Mesodermal cell (in vitro differentiated cells): ENCODE measurements at regions not wholly inside any gene's neighbourhood (a gene's known extent, or its start where the extent isn't known, plus 50 kb on each side); places are given as distances from the start of the nearest gene placed in this dataset.
"Not testable (repeated sequence)": the region's sequence is repeated elsewhere in the genome, so short reads cannot be mapped to it uniquely, and the experiment has no call there.

Experiments
- H3K27ac ChIP-seq: 2 replicates; pipeline ENCODE4 v1.7.0; 2013; ENCODE audit warnings: mild to moderate bottlenecking, low read depth, low read length, moderate library complexity; ENCODE audit not compliant: severe bottlenecking
- H3K36me3 ChIP-seq: 2 replicates; pipeline ENCODE4 v1.7.1; 2013; ENCODE audit warnings: mild to moderate bottlenecking, low read length, moderate library complexity; ENCODE audit not compliant: control insufficient read depth, insufficient read depth
- H3K4me1 ChIP-seq: one replicate; pipeline ENCODE4 v1.7.1; 2013; ENCODE audit warnings: mild to moderate bottlenecking, low read length; ENCODE audit not compliant: insufficient read depth, control insufficient read depth, poor library complexity, severe bottlenecking
- H3K4me3 ChIP-seq: 2 replicates; pipeline ENCODE4 v1.7.0; 2013; ENCODE audit warnings: low read length, control low read depth, mild to moderate bottlenecking; ENCODE audit not compliant: insufficient read depth, poor library complexity, severe bottlenecking; ENCODE audit errors: extremely low read depth
- H3K9me3 ChIP-seq: 2 replicates; pipeline ENCODE4 v1.7.1; 2013; ENCODE audit warnings: mild to moderate bottlenecking, low read length, moderate library complexity; ENCODE audit not compliant: control insufficient read depth
- WGBS, 2 experiments: methylation state at CpG; one replicate each; pipeline ENCODE4 v1.1.5; 2013; ENCODE audit warnings: missing lambda C conversion rate in 2 of 2; ENCODE audit not compliant: insufficient coverage in 2 of 2; 5-methylcytosine and 5-hydroxymethylcytosine counted together

DNA sequence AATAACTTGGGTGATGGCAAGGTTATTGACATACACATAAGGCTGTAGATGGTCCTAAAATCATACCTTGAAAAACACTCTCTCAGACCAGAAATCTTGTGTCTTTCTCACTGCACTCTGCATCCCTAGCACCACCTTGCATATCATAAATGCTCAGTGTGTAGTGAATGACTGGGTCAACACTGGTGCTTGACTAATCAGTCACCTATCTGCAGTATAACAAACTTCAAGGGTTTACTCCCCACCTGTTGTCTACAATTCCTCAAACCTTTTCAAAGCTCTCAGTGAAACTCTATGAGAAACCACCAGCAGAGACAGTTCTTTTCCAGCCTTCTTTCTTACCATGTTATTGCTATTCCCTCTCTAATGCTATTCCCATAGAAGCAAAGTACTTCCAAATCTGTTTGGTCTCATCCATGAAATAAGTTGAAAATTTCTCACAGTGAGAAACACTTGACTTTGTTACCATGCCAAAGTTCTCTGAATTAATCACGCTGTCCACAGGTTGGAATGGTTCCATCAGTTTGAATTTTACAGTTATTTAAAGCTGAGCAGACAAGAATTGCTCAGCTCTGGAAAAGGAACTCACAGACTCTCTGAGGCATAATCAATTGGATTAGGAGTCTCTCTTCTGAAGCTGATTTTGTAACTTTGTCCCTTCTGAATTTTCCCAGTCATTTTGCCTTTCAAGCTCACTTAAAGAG lies 104.8 kb upstream of the EYA4 start:
- Histone ChIP-seq H3K4me3 (no peak overlapping the region), H3K9me3 (no peaks in the 10 kb centered on the region), H3K4me1 (peaks cover 4% of the 10 kb centered on the region), H3K36me3 (no peaks in the 10 kb centered on the region), H3K27ac (no peak overlapping the region)
- WGBS, 2 experiments, result 100% methylated on average over 1 of the region's 1 CpG; no CpG with 5 or more reads in 1 of the 2 experiments

DNA sequence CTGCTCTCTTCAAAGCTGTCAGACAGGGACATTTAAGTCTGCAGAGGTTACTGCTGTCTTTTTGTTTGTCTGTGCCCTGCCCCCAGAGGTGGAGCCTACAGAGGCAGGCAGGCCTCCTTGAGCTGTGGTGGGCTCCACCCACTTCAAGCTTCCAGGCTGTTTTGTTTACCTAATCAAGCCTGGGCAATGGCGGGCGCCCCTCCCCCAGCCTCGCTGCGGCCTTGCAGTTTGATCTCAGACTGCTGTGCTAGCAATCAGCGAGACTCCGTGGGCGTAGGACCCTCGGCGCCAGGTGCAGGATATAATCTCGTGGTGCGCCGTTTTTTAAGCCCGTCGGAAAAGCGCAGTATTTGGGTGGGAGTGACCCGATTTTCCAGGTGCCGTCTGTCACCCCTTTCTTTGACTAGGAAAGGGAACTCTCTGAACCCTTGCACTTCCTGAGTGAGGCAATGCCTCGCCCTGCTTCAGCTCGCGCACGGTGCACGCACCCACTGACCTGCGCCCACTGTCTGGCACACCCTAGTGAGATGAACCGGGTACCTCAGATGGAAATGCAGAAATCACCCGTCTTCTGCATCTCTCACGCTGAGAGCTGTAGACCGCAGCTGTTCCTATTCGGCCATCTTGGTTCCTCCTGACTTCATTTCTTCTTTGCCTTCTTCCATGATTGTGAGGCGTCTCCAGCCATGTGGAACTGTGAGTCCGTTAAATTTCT lies 93.5 kb upstream of the EYA4 start:
- not testable (repeated sequence) for H3K36me3 ChIP-seq, H3K27ac ChIP-seq, H3K4me1 ChIP-seq, H3K9me3 ChIP-seq, H3K4me3 ChIP-seq
- WGBS, 2 experiments, result 89 to 91% methylated on average over 23 to 28 of the region's 30 CpGs

DNA sequence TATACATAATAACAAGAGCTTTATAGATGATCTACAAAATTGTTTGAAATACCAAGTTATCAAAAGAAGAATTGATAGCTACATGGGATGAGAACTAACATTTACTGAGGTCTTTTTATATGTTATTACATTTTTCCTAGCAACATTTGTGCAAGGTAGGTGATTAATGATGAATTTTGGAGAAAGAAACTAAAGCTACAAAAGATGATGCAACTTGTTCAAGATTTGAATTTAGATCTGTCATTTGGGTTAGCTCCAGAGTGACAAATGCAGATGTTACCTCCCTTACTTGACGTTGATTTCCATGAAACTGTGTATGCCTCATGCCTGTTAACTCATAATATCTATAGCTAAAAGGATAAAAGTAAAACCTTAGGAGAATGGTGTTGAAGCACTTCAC lies 84.5 kb upstream of the EYA4 start:
- no peaks in the 10 kb centered on the region for H3K9me3 ChIP-seq
- no peak overlapping the region for H3K27ac ChIP-seq
- no peaks in the 10 kb centered on the region for H3K36me3 ChIP-seq
- no peak overlapping the region for H3K4me3 ChIP-seq
- WGBS, 2 experiments, result no CpG with 5 or more reads among the region's 1 CpG
- H3K4me1 ChIP-seq, result peaks cover 7% of the 10 kb centered on the region

DNA sequence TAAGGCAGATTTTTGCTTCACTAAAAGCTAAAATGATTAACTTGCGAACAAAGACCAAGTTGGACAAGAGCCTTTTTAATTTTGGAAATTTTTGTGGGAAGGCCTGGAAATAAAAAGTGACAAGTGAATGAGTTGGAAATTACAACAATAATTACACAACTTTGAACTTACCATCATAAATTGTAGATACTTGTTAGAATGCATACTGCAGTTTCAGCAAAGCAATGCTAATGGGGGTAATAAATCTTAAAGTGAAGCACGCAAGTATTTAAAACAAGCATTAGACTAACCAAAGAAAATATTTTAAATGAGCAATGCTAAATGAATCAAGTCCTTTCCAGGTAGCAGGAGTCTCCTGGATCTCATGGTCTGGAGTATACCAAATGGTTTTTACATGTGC lies 83.2 kb upstream of the EYA4 start:
- H3K27ac ChIP-seq, result no peak overlapping the region

DNA sequence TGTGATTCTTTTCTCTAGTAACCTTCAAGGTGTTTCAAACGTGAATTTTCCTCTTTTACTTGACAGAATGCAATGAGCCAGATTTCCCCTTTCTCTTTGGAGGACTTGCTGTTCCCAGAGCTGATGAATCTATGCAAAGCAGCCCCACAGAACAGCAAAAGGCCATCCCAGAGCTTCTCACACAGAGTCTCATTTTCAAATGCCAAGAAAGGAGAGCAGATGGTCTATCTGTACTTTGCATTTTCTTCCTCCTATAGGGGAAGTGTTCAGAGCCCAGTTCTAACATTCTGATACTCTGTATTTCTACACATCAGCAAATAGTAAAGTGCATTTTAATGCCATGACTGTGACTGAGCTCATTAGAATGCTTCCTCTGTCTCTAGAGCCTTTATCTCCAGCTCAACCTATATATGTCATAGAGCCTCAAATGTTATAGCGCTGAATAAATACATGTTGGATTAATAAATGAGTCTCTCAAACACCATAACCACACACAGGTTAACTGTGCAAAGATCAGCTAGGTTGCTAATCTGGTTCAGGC lies 81.8 kb upstream of the EYA4 start:
- Histone ChIP-seq H3K27ac (no peak overlapping the region), H3K4me1 (peaks cover 7% of the 10 kb centered on the region), H3K9me3 (no peaks in the 10 kb centered on the region), H3K4me3 (no peak overlapping the region), H3K36me3 (no peaks in the 10 kb centered on the region)
- 50 to 60% methylated on average over 1 of the region's 2 CpGs for WGBS, 2 experiments

More for the DNA sequence above, 83.2 kb upstream of the EYA4 start:
- no peak overlapping the region for H3K4me3 ChIP-seq
- peaks cover 7% of the 10 kb centered on the region for H3K4me1 ChIP-seq
- WGBS, 2 experiments, result 100% methylated on average over 1 of the region's 2 CpGs; no CpG with 5 or more reads in 1 of the 2 experiments
- H3K9me3 ChIP-seq, result no peaks in the 10 kb centered on the region
- no peaks in the 10 kb centered on the region for H3K36me3 ChIP-seq

DNA sequence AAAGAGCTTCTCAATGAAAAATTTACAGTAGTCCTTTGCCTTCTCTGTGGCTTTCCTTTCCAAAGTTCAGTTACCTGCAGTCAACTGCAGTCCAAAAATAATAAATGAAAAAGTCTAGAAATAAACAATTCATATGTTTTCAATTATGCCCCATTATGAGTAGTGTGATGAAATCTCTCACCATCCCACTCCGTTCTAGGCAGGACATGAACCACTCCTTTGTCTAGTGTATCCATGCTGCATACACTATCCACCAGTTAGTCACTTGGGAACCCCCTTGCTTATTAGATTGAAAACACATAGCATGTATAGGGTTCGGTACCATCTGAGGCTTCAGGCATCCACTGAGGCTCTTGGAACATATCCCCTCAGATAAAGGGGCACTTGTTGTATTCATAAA lies 80.6 kb upstream of the EYA4 start:
- WGBS, 2 experiments, result 100% methylated on average over 1 of the region's 2 CpGs; no CpG with 5 or more reads in 1 of the 2 experiments
- no peaks in the 10 kb centered on the region for H3K9me3 ChIP-seq

DNA sequence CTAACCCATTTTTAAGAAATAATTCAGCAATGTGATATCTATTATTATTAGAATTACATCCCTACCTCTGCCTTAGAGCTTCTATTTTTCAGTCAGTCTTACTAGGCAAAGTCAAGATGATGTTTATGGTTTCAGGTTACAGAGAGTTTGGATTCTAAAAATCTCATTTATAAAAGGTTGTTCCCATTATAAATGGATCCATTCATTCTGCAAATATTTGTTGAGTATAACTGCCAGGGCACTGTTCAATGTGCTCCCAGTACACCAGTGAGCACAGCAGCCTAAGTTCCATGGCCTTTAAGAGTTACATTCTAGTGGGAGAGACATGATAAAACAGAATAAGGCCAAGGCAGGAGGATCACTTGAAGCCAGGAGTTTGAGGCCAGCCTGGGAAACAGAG lies 75.9 kb upstream of the EYA4 start:
- Histone ChIP-seq H3K27ac (no peak overlapping the region), H3K36me3 (no peaks in the 10 kb centered on the region)

More for the DNA sequence above, 80.6 kb upstream of the EYA4 start:
- Histone ChIP-seq H3K4me3 (no peak overlapping the region), H3K36me3 (no peaks in the 10 kb centered on the region), H3K27ac (no peak overlapping the region), H3K4me1 (peaks cover 7% of the 10 kb centered on the region)

DNA sequence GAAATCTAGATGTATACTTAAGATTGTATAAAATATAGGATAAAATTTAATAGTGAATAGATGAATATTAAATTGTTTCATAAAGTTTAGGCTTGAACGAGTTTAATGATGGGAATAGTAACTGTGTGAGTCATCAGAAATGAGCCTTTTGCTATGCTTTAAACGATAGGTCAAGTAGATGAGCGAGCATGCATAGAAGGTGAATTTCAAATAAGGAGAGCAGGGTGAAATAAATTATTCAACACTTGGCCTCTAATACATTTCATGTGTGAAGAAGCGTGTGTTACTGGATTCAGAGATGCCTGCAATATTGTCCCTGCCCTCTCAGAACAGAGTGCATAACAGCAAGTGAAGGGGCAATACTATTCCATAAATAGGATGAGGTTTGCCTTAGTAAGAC lies 74.4 kb upstream of the EYA4 start:
- H3K27ac ChIP-seq, result no peak overlapping the region
- no peaks in the 10 kb centered on the region for H3K4me1 ChIP-seq
- WGBS, 2 experiments, result 94 to 95% methylated on average over 2 to 4 of the region's 4 CpGs
- H3K9me3 ChIP-seq, result no peaks in the 10 kb centered on the region
- H3K4me3 ChIP-seq, result no peak overlapping the region
- no peaks in the 10 kb centered on the region for H3K36me3 ChIP-seq

More for the DNA sequence above, 75.9 kb upstream of the EYA4 start:
- Histone ChIP-seq H3K4me3 (no peak overlapping the region), H3K4me1 (no peaks in the 10 kb centered on the region), H3K9me3 (no peaks in the 10 kb centered on the region)

DNA sequence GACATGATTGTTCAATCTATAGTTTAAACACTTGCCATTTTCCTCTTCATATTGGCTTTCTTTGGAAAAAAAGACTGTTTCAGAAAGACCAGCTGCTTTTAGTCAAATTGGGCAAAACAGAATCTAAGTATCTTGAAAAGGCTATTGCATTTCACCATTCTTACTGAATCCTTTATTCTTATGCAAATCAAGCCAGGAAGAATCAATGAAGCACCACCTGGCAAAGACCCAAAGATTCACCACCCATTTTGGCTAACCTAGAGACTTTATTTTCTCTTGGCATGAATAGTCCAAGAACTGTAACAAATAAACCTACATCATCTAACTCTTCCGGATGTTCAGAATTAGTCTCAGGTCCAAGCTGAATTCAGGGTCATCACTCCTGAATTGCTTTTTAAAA lies 71.3 kb upstream of the EYA4 start:
- Histone ChIP-seq H3K27ac (no peak overlapping the region), H3K4me1 (no peaks in the 10 kb centered on the region), H3K4me3 (no peak overlapping the region), H3K36me3 (no peaks in the 10 kb centered on the region), H3K9me3 (peaks cover 9% of the 10 kb centered on the region)
- WGBS, 2 experiments, result 100% methylated on average over 1 of the region's 1 CpG; no CpG with 5 or more reads in 1 of the 2 experiments

DNA sequence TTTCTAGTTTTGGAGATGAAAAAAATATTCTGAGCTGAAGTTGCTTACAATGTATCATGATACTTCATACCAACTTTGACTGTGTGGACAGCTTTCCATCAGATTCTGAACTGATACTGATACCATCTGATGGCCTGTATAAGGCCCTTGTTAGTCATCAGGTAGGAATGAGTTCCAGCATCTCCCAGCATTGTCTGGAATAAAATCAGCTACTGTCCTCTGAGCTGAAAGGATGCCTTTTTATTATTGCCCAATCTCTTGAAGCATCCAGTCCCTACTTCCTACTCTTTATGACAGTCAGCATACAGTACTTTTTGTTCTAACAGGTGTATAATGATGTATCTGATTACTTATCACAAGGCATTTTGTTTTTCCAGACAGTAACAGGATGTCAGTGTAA lies 70.6 kb upstream of the EYA4 start:
- no peaks in the 10 kb centered on the region for H3K4me1 ChIP-seq
- no peak overlapping the region for H3K27ac ChIP-seq
- no peak overlapping the region for H3K4me3 ChIP-seq
- H3K9me3 ChIP-seq, result peaks cover 9% of the 10 kb centered on the region
- no peaks in the 10 kb centered on the region for H3K36me3 ChIP-seq
